ENCODE measurements at regions not wholly inside any gene's neighbourhood (a gene's known extent, or its start where the extent isn't known, plus 50 kb on each side); places are given as distances from the start of the nearest gene placed in this dataset.
"Not testable (repeated sequence)": the region's sequence is repeated elsewhere in the genome, so short reads cannot be mapped to it uniquely, and the experiment has no call there.

- H3K4me1 ChIP-seq (replicated peaks): no peaks in the 10 kb centered on the region
- H3K9me3 ChIP-seq: no peaks in the 10 kb centered on the region
- DNase-seq (ENCODE audit: low spot score): no peak
- TF ChIP-seq CTCF (IDR thresholded peaks at IDR 0.05): no peak
- TF ChIP-seq POLR2A (IDR thresholded peaks at IDR 0.05): no peak
- no peak for TF ChIP-seq POLR2AphosphoS5 (IDR thresholded peaks at IDR 0.05)
- H3K27me3 ChIP-seq (replicated peaks; ENCODE audit: insufficient read depth): no peaks in the 10 kb centered on the region
- intact Hi-C loops (cut with DNase I): no loop called here
- no peak overlapping the region for H3K27ac ChIP-seq
- 24% methylated on average over 4 of the region's 4 CpGs for WGBS
- H3K36me3 ChIP-seq: no peaks in the 10 kb centered on the region
- no peak overlapping the region for H3K4me3 ChIP-seq
These were observed 756.0 kb downstream of the LUZP2 start for GRCh38 chr11:25252854-25253253.

- H3K27ac ChIP-seq; H3K36me3 ChIP-seq; intact Hi-C loops (cut with DNase I); H3K4me3 ChIP-seq; H3K4me1 ChIP-seq (replicated peaks); H3K27me3 ChIP-seq (replicated peaks; ENCODE audit: insufficient read depth); DNase-seq (ENCODE audit: low spot score); H3K9me3 ChIP-seq: not testable (repeated sequence)
- 84% methylated on average over 4 of the region's 4 CpGs for WGBS
These were observed 767.0 kb downstream of the LUZP2 start for GRCh38 chr11:25263861-25264260.

GRCh38 chr11:25271301-25271700 lies 774.4 kb downstream of the LUZP2 start:
- no peaks in the 10 kb centered on the region for H3K4me1 ChIP-seq (replicated peaks)
- no peaks in the 10 kb centered on the region for H3K36me3 ChIP-seq
- intact Hi-C loops (cut with DNase I): no loop called here
- no peaks in the 10 kb centered on the region for H3K9me3 ChIP-seq
- no peak overlapping the region for H3K4me3 ChIP-seq
- DNase-seq (ENCODE audit: low spot score): no peak
- no peaks in the 10 kb centered on the region for H3K27me3 ChIP-seq (replicated peaks; ENCODE audit: insufficient read depth)
- TF ChIP-seq POLR2AphosphoS5 (IDR thresholded peaks at IDR 0.05) (no peak), POLR2A (IDR thresholded peaks at IDR 0.05) (no peak), CTCF (IDR thresholded peaks at IDR 0.05) (no peak)
- no peak overlapping the region for H3K27ac ChIP-seq

GRCh38 chr11:25272214-25272613 lies 775.4 kb downstream of the LUZP2 start:
- H3K4me1 ChIP-seq (replicated peaks): no peaks in the 10 kb centered on the region
- no peak overlapping the region for H3K4me3 ChIP-seq
- no peaks in the 10 kb centered on the region for H3K36me3 ChIP-seq
- no peaks in the 10 kb centered on the region for H3K27me3 ChIP-seq (replicated peaks; ENCODE audit: insufficient read depth)
- DNase-seq (ENCODE audit: low spot score): no peak
- TF ChIP-seq CTCF (IDR thresholded peaks at IDR 0.05) (peak in 1 of 4 experiments; percentile 42), POLR2A (IDR thresholded peaks at IDR 0.05) (no peak)
- H3K27ac ChIP-seq: no peak overlapping the region
- intact Hi-C loops (cut with DNase I): no loop called here
- no peaks in the 10 kb centered on the region for H3K9me3 ChIP-seq

- intact Hi-C loops (cut with DNase I); H3K27ac ChIP-seq; H3K36me3 ChIP-seq; DNase-seq (ENCODE audit: low spot score); H3K27me3 ChIP-seq (replicated peaks; ENCODE audit: insufficient read depth); H3K4me1 ChIP-seq (replicated peaks); H3K4me3 ChIP-seq; H3K9me3 ChIP-seq: not testable (repeated sequence)
- 60% methylated on average over 7 of the region's 7 CpGs for WGBS
These were observed 784.0 kb downstream of the LUZP2 start for GRCh38 chr11:25280821-25281220.

GRCh38 chr11:25293166-25293565 lies 796.3 kb downstream of the LUZP2 start:
- Histone ChIP-seq H3K9me3 (no peaks in the 10 kb centered on the region), H3K4me1 (replicated peaks) (no peaks in the 10 kb centered on the region), H3K27me3 (replicated peaks; ENCODE audit: insufficient read depth) (no peaks in the 10 kb centered on the region), H3K36me3 (no peaks in the 10 kb centered on the region), H3K4me3 (no peak overlapping the region), H3K27ac (no peak overlapping the region)
- intact Hi-C loops (cut with DNase I): no loop called here
- WGBS: 74% methylated on average over 1 of the region's 1 CpG
- no peak for TF ChIP-seq POLR2A (IDR thresholded peaks at IDR 0.05)
- no peak for TF ChIP-seq CTCF (IDR thresholded peaks at IDR 0.05)
- TF ChIP-seq POLR2AphosphoS5 (IDR thresholded peaks at IDR 0.05): no peak
- no peak for DNase-seq (ENCODE audit: low spot score)
